ENCODE measurements at regions not wholly inside any gene's neighbourhood (a gene's known extent, or its start where the extent isn't known, plus 50 kb on each side); places are given as distances from the start of the nearest gene placed in this dataset.

DNA sequence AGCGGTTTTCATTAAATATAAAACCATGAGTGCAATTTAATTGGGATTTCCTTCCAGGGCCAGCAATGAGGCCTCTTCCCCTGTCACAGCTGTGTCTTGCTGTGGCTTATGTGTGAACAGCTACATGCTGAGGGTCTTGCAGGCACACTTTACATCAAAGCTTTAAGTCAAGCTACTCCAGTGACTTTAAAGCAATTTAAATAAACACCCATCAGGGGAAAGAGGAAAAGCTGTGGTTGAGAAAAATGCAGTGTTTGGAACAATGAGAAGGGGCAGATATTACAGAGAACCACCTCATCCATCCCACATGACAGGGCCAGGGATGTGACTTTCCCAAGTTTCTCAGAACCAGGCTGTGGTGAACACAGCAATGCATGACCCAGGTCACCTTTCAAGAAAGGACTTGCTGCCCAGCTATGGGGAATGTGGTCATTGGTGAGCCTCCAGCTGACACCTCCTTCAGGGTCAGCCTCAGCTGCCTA is 115.9 kb upstream of the LPAR1 start:
- H3K27me3 ChIP-seq (ENCODE audit: insufficient read depth, low read length): no peaks in the 10 kb centered on the region
- peak overlapping the region; percentile 82 for H2AFZ ChIP-seq (ENCODE audit: low read depth, low read length, poor library complexity, severe bottlenecking)
- RAD21 ChIA-PET (ENCODE audit: low non-redundant PET in 1 of 2, low total read pairs in 2 of 2, uncharacterized antibody in 2 of 2, unreplicated experiment in 2 of 2): no interaction called here
- ATAC-seq (no peak), DNase-seq (ENCODE audit: low read depth, low spot score) (no peak)
- H3K4me1 ChIP-seq (ENCODE audit: control insufficient read depth in 1 of 2, insufficient read depth in 2 of 2, low read length in 2 of 2): no peaks in the 10 kb centered on the region
- H3K4me2 ChIP-seq (ENCODE audit: low read length): no peak overlapping the region
- H3K9me3 ChIP-seq (ENCODE audit: control insufficient read depth in 1 of 2, insufficient read depth in 1 of 2, low read depth in 1 of 2, low read length in 2 of 2): no peaks in the 10 kb centered on the region
- H3K4me3 ChIP-seq (replicated peaks in 1 of 2; ENCODE audit: low read depth in 1 of 2, low read length in 2 of 2): no peak overlapping the region
- CTCF ChIA-PET: no interaction called here
- no peak overlapping the region for H3K27ac ChIP-seq (ENCODE audit: low read depth, low read length)
- intact Hi-C loops (cut with micrococcal nuclease): no loop called here
- no peaks in the 10 kb centered on the region for H4K20me1 ChIP-seq (ENCODE audit: insufficient read depth)
- H3K79me2 ChIP-seq (ENCODE audit: insufficient read depth, low read length): no peaks in the 10 kb centered on the region
- TF ChIP-seq POLR2AphosphoS5 (IDR thresholded peaks at IDR 0.05; ENCODE audit: low read depth, low read length) (no peak), ELF1 (IDR thresholded peaks at IDR 0.05; ENCODE audit: borderline replicate concordance, low read depth) (no peak), ATF3 (IDR thresholded peaks at IDR 0.05) (no peak), YY1 (IDR thresholded peaks at IDR 0.05; ENCODE audit: extremely low read depth, insufficient replicate concordance, low read depth, low read length) (no peak), SRF (IDR thresholded peaks at IDR 0.05; ENCODE audit: low read depth) (no peak), ZNF274 (IDR thresholded peaks at IDR 0.05; ENCODE audit: low read depth, low read length) (no peak), CEBPB (IDR thresholded peaks at IDR 0.05; ENCODE audit: low read depth) (no peak), REST (IDR thresholded peaks at IDR 0.05; ENCODE audit: low read depth) (no peak), EZH2phosphoT487 (IDR thresholded peaks at IDR 0.05; ENCODE audit: borderline replicate concordance) (no peak), MAX (IDR thresholded peaks at IDR 0.05) (no peak), SP1 (IDR thresholded peaks at IDR 0.05; ENCODE audit: low read depth) (no peak), CBX3 (IDR thresholded peaks at IDR 0.05; ENCODE audit: low read depth) (no peak), TCF7L2 (IDR thresholded peaks at IDR 0.05; ENCODE audit: borderline replicate concordance, extremely low read depth, insufficient read depth, insufficient read length) (no peak), ZFX (IDR thresholded peaks at IDR 0.05) (no peak), EZH2 (IDR thresholded peaks at IDR 0.05) (no peak), FOSL1 (IDR thresholded peaks at IDR 0.05; ENCODE audit: low read depth) (no peak), EGR1 (IDR thresholded peaks at IDR 0.05; ENCODE audit: low read depth) (no peak)
- TF ChIP-seq, protein P1, sequence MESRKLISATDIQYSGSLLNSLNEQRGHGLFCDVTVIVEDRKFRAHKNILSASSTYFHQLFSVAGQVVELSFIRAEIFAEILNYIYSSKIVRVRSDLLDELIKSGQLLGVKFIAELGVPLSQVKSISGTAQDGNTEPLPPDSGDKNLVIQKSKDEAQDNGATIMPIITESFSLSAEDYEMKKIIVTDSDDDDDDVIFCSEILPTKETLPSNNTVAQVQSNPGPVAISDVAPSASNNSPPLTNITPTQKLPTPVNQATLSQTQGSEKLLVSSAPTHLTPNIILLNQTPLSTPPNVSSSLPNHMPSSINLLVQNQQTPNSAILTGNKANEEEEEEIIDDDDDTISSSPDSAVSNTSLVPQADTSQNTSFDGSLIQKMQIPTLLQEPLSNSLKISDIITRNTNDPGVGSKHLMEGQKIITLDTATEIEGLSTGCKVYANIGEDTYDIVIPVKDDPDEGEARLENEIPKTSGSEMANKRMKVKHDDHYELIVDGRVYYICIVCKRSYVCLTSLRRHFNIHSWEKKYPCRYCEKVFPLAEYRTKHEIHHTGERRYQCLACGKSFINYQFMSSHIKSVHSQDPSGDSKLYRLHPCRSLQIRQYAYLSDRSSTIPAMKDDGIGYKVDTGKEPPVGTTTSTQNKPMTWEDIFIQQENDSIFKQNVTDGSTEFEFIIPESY (IDR thresholded peaks at IDR 0.05; ENCODE audit: extremely low read depth, insufficient replicate concordance, low read length): no peak
- POLR2A ChIA-PET: no interaction called here
- no TSS peak for BruUV-seq (replicated peaks)
- no peak overlapping the region for H3K9ac ChIP-seq (ENCODE audit: low read length)
- H3K9me2 ChIP-seq (ENCODE audit: insufficient read depth): no peaks in the 10 kb centered on the region
- no peaks in the 10 kb centered on the region for H3K36me3 ChIP-seq (ENCODE audit: control insufficient read depth in 1 of 2, insufficient read depth in 2 of 2, low read length in 2 of 2)

Measured in HCT116 (cell line).